ENCODE measurements at regions not wholly inside any gene's neighbourhood (a gene's known extent, or its start where the extent isn't known, plus 50 kb on each side); places are given as distances from the start of the nearest gene placed in this dataset.

DNA sequence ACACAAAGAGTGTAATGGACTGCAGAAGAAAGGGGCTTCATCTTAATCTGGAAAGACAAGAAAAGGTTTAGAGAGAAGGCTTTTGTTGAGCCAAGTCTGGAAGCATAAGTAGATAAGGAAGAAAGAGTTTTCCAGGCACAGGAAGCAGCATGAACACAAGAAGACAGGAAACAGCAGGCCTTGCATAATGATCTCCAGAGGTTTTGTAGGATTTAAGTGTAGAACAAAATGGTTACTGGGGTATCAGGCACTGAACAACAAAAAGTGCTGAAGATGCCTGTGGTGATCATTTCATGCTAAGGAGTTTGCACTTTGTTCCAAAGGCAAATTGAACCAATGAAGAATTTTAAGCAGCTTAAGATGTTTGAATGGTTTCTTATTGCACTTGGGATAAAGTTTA is 281.6 kb upstream of the TANK start:
- no peak for DNase-seq (ENCODE audit: low read depth in 1 of 2, low spot score in 1 of 2)
- no peak for ATAC-seq
- no peak overlapping the region for H3K4me2 ChIP-seq
- no peak for FAIRE-seq
- no peak overlapping the region for H3K4me3 ChIP-seq
- ChIA-PET CTCF (no interaction called here), POLR2A (no interaction called here)
- no peaks in the 10 kb centered on the region for H3K9me3 ChIP-seq
- H3K27ac ChIP-seq, result no peak overlapping the region
- no peak for TF ChIP-seq EHF (CRISPR knock-in tag; IDR thresholded peaks at IDR 0.05)
- TF ChIP-seq FOSL2 (IDR thresholded peaks at IDR 0.05), result no peak
- TF ChIP-seq FOSL2 (CRISPR knock-in tag; IDR thresholded peaks at IDR 0.05), result no peak
- TF ChIP-seq, protein P1, sequence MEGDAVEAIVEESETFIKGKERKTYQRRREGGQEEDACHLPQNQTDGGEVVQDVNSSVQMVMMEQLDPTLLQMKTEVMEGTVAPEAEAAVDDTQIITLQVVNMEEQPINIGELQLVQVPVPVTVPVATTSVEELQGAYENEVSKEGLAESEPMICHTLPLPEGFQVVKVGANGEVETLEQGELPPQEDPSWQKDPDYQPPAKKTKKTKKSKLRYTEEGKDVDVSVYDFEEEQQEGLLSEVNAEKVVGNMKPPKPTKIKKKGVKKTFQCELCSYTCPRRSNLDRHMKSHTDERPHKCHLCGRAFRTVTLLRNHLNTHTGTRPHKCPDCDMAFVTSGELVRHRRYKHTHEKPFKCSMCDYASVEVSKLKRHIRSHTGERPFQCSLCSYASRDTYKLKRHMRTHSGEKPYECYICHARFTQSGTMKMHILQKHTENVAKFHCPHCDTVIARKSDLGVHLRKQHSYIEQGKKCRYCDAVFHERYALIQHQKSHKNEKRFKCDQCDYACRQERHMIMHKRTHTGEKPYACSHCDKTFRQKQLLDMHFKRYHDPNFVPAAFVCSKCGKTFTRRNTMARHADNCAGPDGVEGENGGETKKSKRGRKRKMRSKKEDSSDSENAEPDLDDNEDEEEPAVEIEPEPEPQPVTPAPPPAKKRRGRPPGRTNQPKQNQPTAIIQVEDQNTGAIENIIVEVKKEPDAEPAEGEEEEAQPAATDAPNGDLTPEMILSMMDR (IDR thresholded peaks at IDR 0.05), result no peak
- TF ChIP-seq, protein P2, sequence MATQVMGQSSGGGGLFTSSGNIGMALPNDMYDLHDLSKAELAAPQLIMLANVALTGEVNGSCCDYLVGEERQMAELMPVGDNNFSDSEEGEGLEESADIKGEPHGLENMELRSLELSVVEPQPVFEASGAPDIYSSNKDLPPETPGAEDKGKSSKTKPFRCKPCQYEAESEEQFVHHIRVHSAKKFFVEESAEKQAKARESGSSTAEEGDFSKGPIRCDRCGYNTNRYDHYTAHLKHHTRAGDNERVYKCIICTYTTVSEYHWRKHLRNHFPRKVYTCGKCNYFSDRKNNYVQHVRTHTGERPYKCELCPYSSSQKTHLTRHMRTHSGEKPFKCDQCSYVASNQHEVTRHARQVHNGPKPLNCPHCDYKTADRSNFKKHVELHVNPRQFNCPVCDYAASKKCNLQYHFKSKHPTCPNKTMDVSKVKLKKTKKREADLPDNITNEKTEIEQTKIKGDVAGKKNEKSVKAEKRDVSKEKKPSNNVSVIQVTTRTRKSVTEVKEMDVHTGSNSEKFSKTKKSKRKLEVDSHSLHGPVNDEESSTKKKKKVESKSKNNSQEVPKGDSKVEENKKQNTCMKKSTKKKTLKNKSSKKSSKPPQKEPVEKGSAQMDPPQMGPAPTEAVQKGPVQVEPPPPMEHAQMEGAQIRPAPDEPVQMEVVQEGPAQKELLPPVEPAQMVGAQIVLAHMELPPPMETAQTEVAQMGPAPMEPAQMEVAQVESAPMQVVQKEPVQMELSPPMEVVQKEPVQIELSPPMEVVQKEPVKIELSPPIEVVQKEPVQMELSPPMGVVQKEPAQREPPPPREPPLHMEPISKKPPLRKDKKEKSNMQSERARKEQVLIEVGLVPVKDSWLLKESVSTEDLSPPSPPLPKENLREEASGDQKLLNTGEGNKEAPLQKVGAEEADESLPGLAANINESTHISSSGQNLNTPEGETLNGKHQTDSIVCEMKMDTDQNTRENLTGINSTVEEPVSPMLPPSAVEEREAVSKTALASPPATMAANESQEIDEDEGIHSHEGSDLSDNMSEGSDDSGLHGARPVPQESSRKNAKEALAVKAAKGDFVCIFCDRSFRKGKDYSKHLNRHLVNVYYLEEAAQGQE (IDR thresholded peaks at IDR 0.05), result no peak
- TF ChIP-seq, protein P3, sequence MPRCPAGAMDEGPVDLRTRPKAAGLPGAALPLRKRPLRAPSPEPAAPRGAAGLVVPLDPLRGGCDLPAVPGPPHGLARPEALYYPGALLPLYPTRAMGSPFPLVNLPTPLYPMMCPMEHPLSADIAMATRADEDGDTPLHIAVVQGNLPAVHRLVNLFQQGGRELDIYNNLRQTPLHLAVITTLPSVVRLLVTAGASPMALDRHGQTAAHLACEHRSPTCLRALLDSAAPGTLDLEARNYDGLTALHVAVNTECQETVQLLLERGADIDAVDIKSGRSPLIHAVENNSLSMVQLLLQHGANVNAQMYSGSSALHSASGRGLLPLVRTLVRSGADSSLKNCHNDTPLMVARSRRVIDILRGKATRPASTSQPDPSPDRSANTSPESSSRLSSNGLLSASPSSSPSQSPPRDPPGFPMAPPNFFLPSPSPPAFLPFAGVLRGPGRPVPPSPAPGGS (IDR thresholded peaks at IDR 0.05), result no peak
- H3K4me1 ChIP-seq, result peaks cover 6% of the 10 kb centered on the region; the same call in 1 of the 3 replicates

DNA sequence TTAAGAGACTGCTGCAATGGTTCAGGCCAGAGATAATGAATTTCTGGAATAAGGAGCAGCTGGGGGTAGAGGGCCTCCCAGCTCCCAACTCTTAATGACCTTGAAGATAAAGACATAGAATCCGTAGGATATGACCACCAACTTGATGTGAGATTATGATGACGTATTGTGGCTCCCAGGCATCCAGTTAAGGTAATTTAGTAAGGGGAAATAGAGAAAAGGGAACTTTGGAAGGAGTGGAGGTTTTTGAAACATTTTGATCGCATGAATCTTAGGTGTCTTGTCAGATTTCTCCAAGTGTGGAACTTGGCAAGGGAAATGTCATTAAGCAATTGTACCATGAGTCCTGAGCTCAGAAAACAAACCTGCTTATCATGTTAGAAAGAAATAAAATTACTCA is 277.3 kb upstream of the TANK start:
- no peak for FAIRE-seq
- POLR2A ChIA-PET, result no interaction called here
- CTCF ChIA-PET, result interaction anchor here (0.7 to 1.4 kb wide), 2 partner anchors 10 to 11 kb away, joined by 3 read pairs; no protein-coding TSS in a partner anchor

DNA sequence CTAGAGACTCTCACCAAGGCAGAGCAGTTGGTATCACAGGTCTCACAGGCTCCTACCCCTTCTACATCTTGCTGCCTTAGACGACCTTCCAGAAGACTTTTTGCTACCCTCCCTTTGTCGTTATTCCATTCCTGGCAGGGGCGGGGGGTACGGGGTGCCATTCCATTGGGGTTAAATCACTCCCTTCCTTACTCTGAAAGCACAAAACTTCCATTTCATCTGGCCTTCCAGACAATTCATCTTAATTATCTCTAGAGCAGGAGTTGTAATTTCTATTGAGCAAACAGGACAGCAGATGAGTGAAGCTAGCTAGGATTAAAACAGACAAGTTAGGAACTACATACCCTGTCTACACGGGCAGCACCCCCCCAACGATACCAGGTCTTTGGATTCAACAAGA is 276.2 kb upstream of the TANK start:
- TF ChIP-seq CEBPB (IDR thresholded peaks at IDR 0.05) (no peak), EHF (CRISPR knock-in tag; IDR thresholded peaks at IDR 0.05) (no peak), MAZ (IDR thresholded peaks at IDR 0.05; ENCODE audit: borderline replicate concordance, low read depth, low read length) (no peak), KDM1A (IDR thresholded peaks at IDR 0.05; ENCODE audit: low read depth) (no peak)
- TF ChIP-seq, protein P4, sequence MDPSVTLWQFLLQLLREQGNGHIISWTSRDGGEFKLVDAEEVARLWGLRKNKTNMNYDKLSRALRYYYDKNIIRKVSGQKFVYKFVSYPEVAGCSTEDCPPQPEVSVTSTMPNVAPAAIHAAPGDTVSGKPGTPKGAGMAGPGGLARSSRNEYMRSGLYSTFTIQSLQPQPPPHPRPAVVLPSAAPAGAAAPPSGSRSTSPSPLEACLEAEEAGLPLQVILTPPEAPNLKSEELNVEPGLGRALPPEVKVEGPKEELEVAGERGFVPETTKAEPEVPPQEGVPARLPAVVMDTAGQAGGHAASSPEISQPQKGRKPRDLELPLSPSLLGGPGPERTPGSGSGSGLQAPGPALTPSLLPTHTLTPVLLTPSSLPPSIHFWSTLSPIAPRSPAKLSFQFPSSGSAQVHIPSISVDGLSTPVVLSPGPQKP (IDR thresholded peaks at IDR 0.05; ENCODE audit: low read depth, low read length), result no peak
- TF ChIP-seq, protein P3 (IDR thresholded peaks at IDR 0.05), result no peak
- H3K27ac ChIP-seq, result no peak overlapping the region
- H3K4me3 ChIP-seq, result no peak overlapping the region
- no peaks in the 10 kb centered on the region for H3K4me1 ChIP-seq
- no peaks in the 10 kb centered on the region for H3K9me3 ChIP-seq
- no peak for FAIRE-seq
- ChIA-PET POLR2A (no interaction called here), CTCF (interaction anchor here (1.4 kb wide), 1 partner anchor 11 kb away, joined by 3 read pairs; no protein-coding TSS in a partner anchor)
- DNase-seq (ENCODE audit: low read depth in 1 of 2, low spot score in 1 of 2), result no peak
- H3K4me2 ChIP-seq, result no peak overlapping the region
- no peak for ATAC-seq
- 64% methylated on average over 6 of the region's 6 CpGs for WGBS (ENCODE audit: missing lambda C conversion rate)

More for the DNA sequence above, 277.3 kb upstream of the TANK start:
- Histone ChIP-seq H3K4me3 (no peak overlapping the region), H3K4me1 (no peaks in the 10 kb centered on the region), H3K4me2 (no peak overlapping the region), H3K9me3 (no peaks in the 10 kb centered on the region), H3K27ac (no peak overlapping the region)
- no peak for ATAC-seq
- no peak for DNase-seq (ENCODE audit: low read depth in 1 of 2, low spot score in 1 of 2)
- TF ChIP-seq FOSL2 (IDR thresholded peaks at IDR 0.05) (no peak), FOSL2 (CRISPR knock-in tag; IDR thresholded peaks at IDR 0.05) (no peak), ZNF302 (CRISPR knock-in tag; IDR thresholded peaks at IDR 0.05) (no peak), ESRRA (IDR thresholded peaks at IDR 0.05; ENCODE audit: borderline replicate concordance, low read length) (no peak), MAZ (IDR thresholded peaks at IDR 0.05; ENCODE audit: borderline replicate concordance, low read depth, low read length) (no peak), PHF8 (IDR thresholded peaks at IDR 0.05; ENCODE audit: borderline replicate concordance, low read depth) (no peak), HDAC2 (IDR thresholded peaks at IDR 0.05) (no peak), FOXS1 (CRISPR knock-in tag; IDR thresholded peaks at IDR 0.05) (no peak), KDM5A (IDR thresholded peaks at IDR 0.05) (no peak), CHD4 (IDR thresholded peaks at IDR 0.05; ENCODE audit: borderline replicate concordance) (no peak), CBX8 (IDR thresholded peaks at IDR 0.05) (no peak), NR3C1 (IDR thresholded peaks at IDR 0.05) (no peak), HEYL (CRISPR knock-in tag; IDR thresholded peaks at IDR 0.05) (no peak), TP53 (CRISPR knock-in tag; IDR thresholded peaks at IDR 0.05) (no peak), NFE2L2 (conservative IDR thresholded peaks at IDR 0.05; ENCODE audit: low read length) (no peak)
- TF ChIP-seq, protein P5, sequence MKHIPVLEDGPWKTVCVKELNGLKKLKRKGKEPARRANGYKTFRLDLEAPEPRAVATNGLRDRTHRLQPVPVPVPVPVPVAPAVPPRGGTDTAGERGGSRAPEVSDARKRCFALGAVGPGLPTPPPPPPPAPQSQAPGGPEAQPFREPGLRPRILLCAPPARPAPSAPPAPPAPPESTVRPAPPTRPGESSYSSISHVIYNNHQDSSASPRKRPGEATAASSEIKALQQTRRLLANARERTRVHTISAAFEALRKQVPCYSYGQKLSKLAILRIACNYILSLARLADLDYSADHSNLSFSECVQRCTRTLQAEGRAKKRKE (CRISPR knock-in tag; IDR thresholded peaks at IDR 0.05; ENCODE audit: low read depth), result no peak
- TF ChIP-seq, protein P6, sequence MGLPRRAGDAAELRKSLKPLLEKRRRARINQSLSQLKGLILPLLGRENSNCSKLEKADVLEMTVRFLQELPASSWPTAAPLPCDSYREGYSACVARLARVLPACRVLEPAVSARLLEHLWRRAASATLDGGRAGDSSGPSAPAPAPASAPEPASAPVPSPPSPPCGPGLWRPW (IDR thresholded peaks at IDR 0.05), result no peak
- WGBS (ENCODE audit: missing lambda C conversion rate), result 81% methylated on average over 3 of the region's 3 CpGs
